Activated CD4-positive, alpha-beta T cell treated with anti-CD3 and anti-CD28 coated beads, Interleukin-2, Interleukin-4, amounts not matched to agents 100 ng/mL and 50 ng/mL, durations not matched to agents 16 hours and 8 hours (primary cell): ENCODE measurements at regions not wholly inside any gene's neighbourhood (a gene's known extent, or its start where the extent isn't known, plus 50 kb on each side); places are given as distances from the start of the nearest gene placed in this dataset.

Source experiments
- DNase-seq: peaks from one replicate; pipeline ENCODE4 v3.0.0-alpha.2; 2020; ENCODE audit warnings: low spot score

- no peak for DNase-seq
Observed at GRCh38 chr2:140063356-140063755, 1283.2 kb upstream of the NXPH2 start.

GRCh38 chr2:140061240-140061639, 1281.0 kb upstream of the NXPH2 start:
- DNase-seq: no peak

- no peak for DNase-seq
Observed at GRCh38 chr2:140057928-140058327, 1277.7 kb upstream of the NXPH2 start.

GRCh38 chr2:140041811-140042210, 1261.6 kb upstream of the NXPH2 start:
- no peak for DNase-seq

- no peak for DNase-seq
Observed at GRCh38 chr2:140041239-140041638, 1261.0 kb upstream of the NXPH2 start.

- DNase-seq: no peak
Observed at GRCh38 chr2:140033638-140034037, 1253.4 kb upstream of the NXPH2 start.

- DNase-seq: no peak
Observed at GRCh38 chr2:140027966-140028365, 1247.8 kb upstream of the NXPH2 start.

GRCh38 chr2:140027320-140027719, 1247.1 kb upstream of the NXPH2 start:
- DNase-seq: no peak

GRCh38 chr2:140023291-140023690, 1243.1 kb upstream of the NXPH2 start:
- DNase-seq: no peak

GRCh38 chr2:140018541-140018940, 1238.4 kb upstream of the NXPH2 start:
- DNase-seq: no peak

- DNase-seq: no peak
Observed at GRCh38 chr2:140014204-140014546, 1234.0 kb upstream of the NXPH2 start.

- no peak for DNase-seq
Observed at GRCh38 chr2:140013545-140014203, 1233.5 kb upstream of the NXPH2 start.

- DNase-seq: no peak
Observed at GRCh38 chr2:140011287-140011686, 1231.1 kb upstream of the NXPH2 start.

GRCh38 chr2:140002110-140002509, 1221.9 kb upstream of the NXPH2 start:
- DNase-seq: no peak

GRCh38 chr2:139992711-139993345, 1212.6 kb upstream of the NXPH2 start:
- no peak for DNase-seq

- no peak for DNase-seq
Observed at GRCh38 chr2:139992078-139992477, 1211.9 kb upstream of the NXPH2 start.

GRCh38 chr2:139990646-139991335, 1210.6 kb upstream of the NXPH2 start:
- no peak for DNase-seq

GRCh38 chr2:139969323-139969722, 1189.1 kb upstream of the NXPH2 start:
- no peak for DNase-seq

- DNase-seq: no peak
Observed at GRCh38 chr2:139968588-139968987, 1188.4 kb upstream of the NXPH2 start.

GRCh38 chr2:139967665-139968064, 1187.5 kb upstream of the NXPH2 start:
- DNase-seq: no peak

- DNase-seq: no peak
Observed at GRCh38 chr2:139964721-139965440, 1184.7 kb upstream of the NXPH2 start.

- DNase-seq: no peak
Observed at GRCh38 chr2:139963863-139964355, 1183.7 kb upstream of the NXPH2 start.
